OCI-LY7 (cell line): ENCODE measurements at regions not wholly inside any gene's neighbourhood (a gene's known extent, or its start where the extent isn't known, plus 50 kb on each side); places are given as distances from the start of the nearest gene placed in this dataset.

Experiments used
- BruUV-seq: library from RNA; stranded (reverse); fragments of 400-500 nt; replicated peaks from 2 replicates; lab custom pipeline; 2021; lab: Mats Ljungman, UMichigan
- CTCF ChIA-PET: fragments of 300-600 bp; sonication (Branson Sonifier 250); formaldehyde crosslinking; loops from one replicate; lab custom pipeline; 2022; ENCODE audit warnings: antibody characterized with exemption; ENCODE audit not compliant: unreplicated experiment; lab: Charles Lee
- POLR2A ChIA-PET: fragments of 300-600 bp; sonication (Branson Sonifier 250); formaldehyde crosslinking; loops from one replicate; lab custom pipeline; 2022; ENCODE audit warnings: antibody characterized with exemption; lab: Charles Lee
- DNase-seq: peaks from one replicate; pipeline ENCODE4 v3.0.0-alpha.2; 2015; ENCODE audit warnings: low spot score
- H2AFZ ChIP-seq: fragments of 200-600 bp; sonication (generic), shearing (Covaris generic); 2 replicates; pipeline ENCODE4 v1.6.1; 2014; ENCODE audit warnings: mild to moderate bottlenecking, antibody characterized with exemption, low read length, moderate library complexity
- H3K27ac ChIP-seq: fragments of 200-600 bp; sonication (generic); 2 replicates; pipeline ENCODE4 v1.5.1; 2014; ENCODE audit warnings: mixed run types, low read depth, mild to moderate bottlenecking, moderate library complexity, low read length, inconsistent platforms; ENCODE audit not compliant: poor library complexity, severe bottlenecking
- H3K36me3 ChIP-seq: fragments of 200-600 bp; sonication (generic); 2 replicates; pipeline ENCODE4 v1.6.1; 2014; ENCODE audit warnings: mild to moderate bottlenecking, antibody characterized with exemption, low read length, moderate library complexity, mixed read lengths; ENCODE audit not compliant: insufficient read depth
- H3K4me1 ChIP-seq: fragments of 200-600 bp; sonication (generic); 2 replicates; pipeline ENCODE4 v1.5.1; 2014; ENCODE audit warnings: mild to moderate bottlenecking, low read length; ENCODE audit not compliant: insufficient read depth, poor library complexity, severe bottlenecking
- H3K4me2 ChIP-seq: fragments of 200-600 bp; sonication (generic); 2 replicates; pipeline ENCODE4 v1.6.1; 2014; ENCODE audit warnings: mild to moderate bottlenecking, low read length
- H3K4me3 ChIP-seq: fragments of 200-600 bp; sonication (generic); 2 replicates; pipeline ENCODE4 v1.5.1; 2014; ENCODE audit warnings: mild to moderate bottlenecking, low read depth, low read length; ENCODE audit not compliant: poor library complexity, severe bottlenecking
- H3K79me2 ChIP-seq: fragments of 200-600 bp; sonication (generic); 2 replicates; pipeline ENCODE4 v1.6.1; 2016; ENCODE audit warnings: low read depth, mild to moderate bottlenecking, low read length, moderate library complexity, mixed read lengths; ENCODE audit not compliant: insufficient read depth
- H3K9me2 ChIP-seq: fragments of 200-600 bp; sonication (generic); 2 replicates; pipeline ENCODE4 v1.6.1; 2016; ENCODE audit warnings: mild to moderate bottlenecking, low read length, mixed read lengths; ENCODE audit not compliant: insufficient read depth
- H3K9me3 ChIP-seq: fragments of 200-600 bp; sonication (generic); 2 replicates; pipeline ENCODE4 v1.6.1; 2014; ENCODE audit warnings: mild to moderate bottlenecking, mixed run types, low read length, mixed read lengths
- H4K20me1 ChIP-seq: fragments of 200-600 bp; sonication (generic); 2 replicates; pipeline ENCODE4 v1.6.1; 2014; ENCODE audit warnings: mild to moderate bottlenecking, antibody characterized with exemption, low read length, moderate library complexity, mixed read lengths; ENCODE audit not compliant: insufficient read depth
- CTCF ChIP-seq: fragments of 200-600 bp; sonication (generic); conservative IDR thresholded peaks from 2 replicates; pipeline ENCODE4 v1.5.1; 2014; ENCODE audit warnings: mild to moderate bottlenecking, antibody characterized with exemption, low read length, moderate library complexity, mixed read lengths
- EZH2phosphoT487 ChIP-seq: fragments of 200-600 bp; sonication (generic); IDR thresholded peaks from 2 replicates; pipeline ENCODE4 v1.6.1; 2018; ENCODE audit warnings: low read depth, borderline replicate concordance, mild to moderate bottlenecking, mixed run types, antibody characterized with exemption, low read length, moderate library complexity, mixed read lengths
- intact Hi-C: fragments of 100-400 bp; cut with micrococcal nuclease; formaldehyde crosslinking; loops from one replicate; pipeline ENCODE4 v1.10.0; 2022; ENCODE audit not compliant: unreplicated experiment

GRCh38 chr16:56067406-56067805 is 123.9 kb upstream of the GNAO1 start:
- POLR2A ChIA-PET = no interaction called here
- DNase-seq = no peak
- no peak for TF ChIP-seq EZH2phosphoT487
- TF ChIP-seq CTCF = no peak
- Histone ChIP-seq H3K4me3 (no peak overlapping the region), H4K20me1 (no peaks in the 10 kb centered on the region), H3K9me2 (no peaks in the 10 kb centered on the region), H3K4me1 (no peaks in the 10 kb centered on the region), H3K4me2 (no peak overlapping the region), H3K79me2 (no peaks in the 10 kb centered on the region), H3K9me3 (no peaks in the 10 kb centered on the region), H3K36me3 (no peaks in the 10 kb centered on the region), H2AFZ (no peak overlapping the region), H3K27ac (no peak overlapping the region)
- intact Hi-C loops = no loop called here
- no TSS peak for BruUV-seq
- CTCF ChIA-PET = no interaction called here

GRCh38 chr16:56066617-56067016 is 124.7 kb upstream of the GNAO1 start:
- H4K20me1 ChIP-seq = no peaks in the 10 kb centered on the region
- no peak overlapping the region for H3K27ac ChIP-seq
- no peak overlapping the region for H3K4me3 ChIP-seq
- CTCF ChIA-PET = no interaction called here
- TF ChIP-seq CTCF (no peak), EZH2phosphoT487 (no peak)
- H2AFZ ChIP-seq = no peak overlapping the region
- no TSS peak for BruUV-seq
- H3K79me2 ChIP-seq = no peaks in the 10 kb centered on the region
- H3K4me1 ChIP-seq = no peaks in the 10 kb centered on the region
- H3K36me3 ChIP-seq = no peaks in the 10 kb centered on the region
- H3K9me2 ChIP-seq = no peaks in the 10 kb centered on the region
- POLR2A ChIA-PET = no interaction called here
- no peaks in the 10 kb centered on the region for H3K9me3 ChIP-seq
- no peak for DNase-seq
- intact Hi-C loops = no loop called here
- no peak overlapping the region for H3K4me2 ChIP-seq

- POLR2A ChIA-PET = no interaction called here
- Histone ChIP-seq H3K4me1 (no peaks in the 10 kb centered on the region), H2AFZ (no peak overlapping the region), H3K4me3 (no peak overlapping the region), H3K36me3 (no peaks in the 10 kb centered on the region), H3K4me2 (no peak overlapping the region), H4K20me1 (no peaks in the 10 kb centered on the region), H3K27ac (no peak overlapping the region), H3K9me3 (no peaks in the 10 kb centered on the region), H3K79me2 (no peaks in the 10 kb centered on the region), H3K9me2 (no peaks in the 10 kb centered on the region)
- CTCF ChIA-PET = no interaction called here
- intact Hi-C loops = no loop called here
- no peak for DNase-seq
- BruUV-seq = no TSS peak
- TF ChIP-seq EZH2phosphoT487 = no peak
- no peak for TF ChIP-seq CTCF
Observed at GRCh38 chr16:56063111-56063510, 128.2 kb upstream of the GNAO1 start.
